Epithelial cell of esophagus (primary cell): ENCODE measurements at regions not wholly inside any gene's neighbourhood (a gene's known extent, or its start where the extent isn't known, plus 50 kb on each side); places are given as distances from the start of the nearest gene placed in this dataset.
A peak's percentile ranks its signal among the peaks of the same experiment; 100 is the strongest.

Source experiments
- DNase-seq: peaks from one replicate; pipeline ENCODE4 v3.0.0; 2010; ENCODE audit warnings: low read depth
- H3K4me3 ChIP-seq: 2 replicates; pipeline ENCODE4 v1.5.1; 2011; ENCODE audit warnings: mild to moderate bottlenecking, low read length, control low read depth
- TF ChIP-seq, protein P1 (sequence below): IDR thresholded peaks from 2 replicates; pipeline ENCODE4 v1.5.1; 2011; ENCODE audit warnings: low read depth, mild to moderate bottlenecking, low read length, control low read depth, inconsistent platforms; ENCODE audit not compliant: insufficient read depth; ENCODE audit errors: missing control alignments

DNA sequence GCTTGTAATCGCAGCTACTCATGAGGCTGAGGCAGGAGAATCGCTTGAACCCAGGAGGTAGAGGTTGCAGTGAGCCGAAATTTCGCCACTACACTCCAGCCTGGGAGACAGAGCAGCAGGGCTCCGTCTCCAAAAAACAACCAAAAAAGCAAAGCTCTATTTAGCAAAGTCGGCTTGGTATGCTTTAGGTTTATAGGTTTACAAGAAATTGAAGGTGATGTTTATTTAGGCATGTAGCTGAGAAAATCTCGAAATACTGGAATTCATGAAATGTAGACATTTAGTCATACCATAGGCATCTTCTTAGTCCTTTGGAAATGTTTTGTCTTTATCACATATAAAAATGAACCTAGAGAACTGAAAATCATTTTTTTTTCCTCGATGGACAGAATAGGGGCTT is 453.8 kb upstream of the ANKRD30A start:
- no peak overlapping the region for H3K4me3 ChIP-seq
- TF ChIP-seq, protein P1, sequence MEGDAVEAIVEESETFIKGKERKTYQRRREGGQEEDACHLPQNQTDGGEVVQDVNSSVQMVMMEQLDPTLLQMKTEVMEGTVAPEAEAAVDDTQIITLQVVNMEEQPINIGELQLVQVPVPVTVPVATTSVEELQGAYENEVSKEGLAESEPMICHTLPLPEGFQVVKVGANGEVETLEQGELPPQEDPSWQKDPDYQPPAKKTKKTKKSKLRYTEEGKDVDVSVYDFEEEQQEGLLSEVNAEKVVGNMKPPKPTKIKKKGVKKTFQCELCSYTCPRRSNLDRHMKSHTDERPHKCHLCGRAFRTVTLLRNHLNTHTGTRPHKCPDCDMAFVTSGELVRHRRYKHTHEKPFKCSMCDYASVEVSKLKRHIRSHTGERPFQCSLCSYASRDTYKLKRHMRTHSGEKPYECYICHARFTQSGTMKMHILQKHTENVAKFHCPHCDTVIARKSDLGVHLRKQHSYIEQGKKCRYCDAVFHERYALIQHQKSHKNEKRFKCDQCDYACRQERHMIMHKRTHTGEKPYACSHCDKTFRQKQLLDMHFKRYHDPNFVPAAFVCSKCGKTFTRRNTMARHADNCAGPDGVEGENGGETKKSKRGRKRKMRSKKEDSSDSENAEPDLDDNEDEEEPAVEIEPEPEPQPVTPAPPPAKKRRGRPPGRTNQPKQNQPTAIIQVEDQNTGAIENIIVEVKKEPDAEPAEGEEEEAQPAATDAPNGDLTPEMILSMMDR, result no peak
- DNase-seq, result peak; percentile 12

DNA sequence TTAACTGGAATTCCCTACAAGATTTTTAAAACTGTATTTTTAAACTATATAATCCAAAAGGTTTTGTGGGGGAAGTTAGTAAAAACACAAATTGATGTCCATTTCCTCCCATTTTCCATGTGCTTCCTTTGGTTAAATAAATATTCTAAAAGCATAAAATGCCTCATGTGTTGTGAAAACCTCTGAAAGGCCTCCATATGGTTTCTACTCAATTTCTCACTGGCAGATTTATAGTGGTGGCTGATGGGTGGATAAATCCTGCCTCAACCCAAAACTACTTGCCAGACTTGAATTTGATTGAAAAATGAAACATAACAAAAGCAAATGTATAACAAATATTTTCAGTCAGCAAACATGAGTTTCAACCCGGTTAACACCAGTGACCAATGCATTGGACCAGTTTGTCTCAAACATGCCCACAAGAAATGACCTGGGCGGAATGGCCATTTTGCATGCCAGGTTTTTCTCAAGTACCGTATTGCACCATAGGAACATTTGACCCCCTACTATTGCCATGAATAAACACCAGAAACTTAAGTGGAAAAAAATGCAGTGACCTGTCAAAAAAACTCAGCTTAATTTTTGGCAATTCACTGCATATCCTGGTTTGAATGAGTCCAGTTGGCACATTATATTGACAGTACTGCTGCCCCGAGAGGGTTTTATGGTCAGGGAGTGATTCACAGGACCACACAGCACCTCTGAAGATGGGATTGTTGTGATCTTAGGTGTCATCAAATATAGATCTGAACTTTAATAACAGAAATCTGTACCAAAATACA is 454.6 kb upstream of the ANKRD30A start:
- H3K4me3 ChIP-seq, result no peak overlapping the region
- no peak for DNase-seq
- TF ChIP-seq, protein P1, result no peak

DNA sequence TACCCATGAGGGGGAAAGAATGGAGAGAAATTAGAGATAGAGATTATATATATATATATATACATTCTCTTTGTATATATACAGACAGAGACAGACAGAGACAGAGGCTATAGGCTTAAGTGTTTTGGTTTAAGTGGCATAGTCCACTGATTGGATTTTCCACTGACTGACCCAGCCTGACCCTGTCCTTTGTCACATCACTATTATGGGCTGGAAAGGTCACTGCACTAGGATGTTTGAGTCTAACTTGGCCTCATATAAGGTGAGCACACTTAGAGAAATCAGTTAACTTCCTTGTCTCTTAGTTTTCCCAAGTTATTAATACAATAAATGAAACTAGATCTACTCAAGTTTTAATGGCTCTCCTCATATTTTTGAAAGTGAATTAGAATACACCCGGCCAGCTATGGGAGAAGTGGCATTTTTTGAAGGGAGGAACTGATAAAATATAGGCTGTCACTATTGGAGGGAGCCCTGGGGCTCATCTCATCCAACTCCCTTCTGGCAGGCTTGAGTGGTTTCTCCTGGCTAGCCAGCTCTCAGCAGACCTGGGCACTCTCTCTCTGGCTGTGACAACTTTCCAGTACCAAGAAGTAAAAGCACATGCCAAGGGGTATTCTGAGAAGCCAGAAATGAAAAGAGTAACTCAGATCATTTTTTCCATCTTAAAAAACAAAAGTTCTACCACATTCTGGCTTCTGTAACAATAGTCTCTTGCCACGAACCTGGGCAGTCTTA is 455.6 kb upstream of the ANKRD30A start:
- no peak for DNase-seq
- TF ChIP-seq, protein P1, result no peak
- no peak overlapping the region for H3K4me3 ChIP-seq

DNA sequence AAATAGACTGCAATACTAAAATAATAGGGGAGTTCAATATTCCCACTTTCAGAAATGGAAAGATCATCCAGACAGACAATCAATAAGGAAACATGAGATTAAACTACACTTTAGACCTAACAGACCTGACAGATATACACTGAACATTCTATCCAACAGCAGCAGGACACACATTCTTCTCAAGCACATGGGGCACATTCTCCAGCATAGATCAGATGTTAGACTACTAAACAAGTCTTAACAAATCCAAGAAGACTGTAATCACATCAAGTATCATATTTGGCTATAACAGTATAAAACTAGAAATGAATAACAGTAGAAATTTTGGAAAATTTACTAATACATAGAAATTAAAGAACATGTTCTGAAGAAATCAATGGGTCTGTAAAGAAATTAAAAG is 458.9 kb upstream of the ANKRD30A start:
- no peak overlapping the region for H3K4me3 ChIP-seq
- TF ChIP-seq, protein P1, result no peak
- DNase-seq, result peak; percentile 50

DNA sequence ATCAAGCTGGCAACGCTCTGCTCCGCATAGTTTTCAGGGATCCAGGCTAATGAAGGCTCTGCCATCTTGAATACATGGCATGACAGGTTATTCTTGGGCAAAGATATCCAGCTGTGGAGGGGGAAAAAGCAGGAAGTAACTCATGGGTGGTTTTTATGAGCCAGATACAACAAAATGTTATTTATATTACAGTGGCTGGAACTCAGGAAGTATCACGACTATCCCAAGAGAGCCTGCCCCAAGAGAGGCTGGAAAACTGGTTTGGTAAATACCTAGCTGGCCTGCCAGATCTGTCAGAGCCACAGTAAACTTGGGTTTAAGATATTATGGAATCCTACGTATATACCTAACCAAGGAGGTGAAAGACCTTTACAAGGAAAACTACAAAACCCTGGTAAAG is 462.8 kb upstream of the ANKRD30A start:
- DNase-seq, result no peak
- TF ChIP-seq, protein P1, result no peak
- H3K4me3 ChIP-seq, result no peak overlapping the region

DNA sequence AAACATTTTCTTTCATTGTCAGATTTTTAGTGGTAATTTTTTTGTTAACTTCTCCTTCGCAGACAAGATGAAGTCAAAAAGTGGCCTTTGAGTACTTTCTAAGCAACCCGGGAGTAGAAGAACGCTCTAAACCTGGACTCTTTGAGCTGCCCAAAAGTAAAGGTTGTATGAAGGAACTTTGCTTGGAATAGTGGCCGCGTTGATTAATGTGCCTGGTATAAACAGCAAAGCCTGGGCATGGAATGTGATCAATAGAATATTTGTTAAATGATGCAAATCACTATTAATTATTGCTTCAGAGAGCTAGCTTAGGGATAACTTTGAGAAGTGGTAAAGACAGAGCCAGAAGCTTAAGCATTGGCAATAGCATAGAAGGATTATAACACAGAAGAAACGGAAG is 475.1 kb upstream of the ANKRD30A start:
- no peak for DNase-seq
- TF ChIP-seq, protein P1, result no peak
- H3K4me3 ChIP-seq, result no peak overlapping the region

DNA sequence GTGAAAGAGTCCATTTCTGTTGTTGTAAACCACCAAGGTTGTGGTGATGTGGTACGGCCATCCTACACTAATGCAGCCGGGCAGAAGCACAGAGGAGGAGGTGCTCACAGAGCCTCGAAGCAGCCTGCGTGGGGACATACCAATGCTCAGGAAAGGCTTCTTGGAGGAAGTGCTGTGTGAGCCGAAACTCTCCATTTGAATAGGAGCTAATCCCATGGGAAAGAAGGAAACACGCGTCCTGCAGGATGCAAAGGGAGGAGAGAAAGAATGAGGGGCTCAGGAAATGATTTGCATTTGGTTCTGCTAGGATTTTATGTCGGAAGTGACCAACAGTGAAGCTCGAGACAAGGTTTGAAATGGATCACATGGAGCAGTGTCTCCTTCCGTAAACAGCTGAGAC is 477.9 kb upstream of the ANKRD30A start:
- DNase-seq, result no peak
- no peak overlapping the region for H3K4me3 ChIP-seq
- TF ChIP-seq, protein P1, result no peak
